ENCODE measurements at regions not wholly inside any gene's neighbourhood (a gene's known extent, or its start where the extent isn't known, plus 50 kb on each side); places are given as distances from the start of the nearest gene placed in this dataset.

DNA sequence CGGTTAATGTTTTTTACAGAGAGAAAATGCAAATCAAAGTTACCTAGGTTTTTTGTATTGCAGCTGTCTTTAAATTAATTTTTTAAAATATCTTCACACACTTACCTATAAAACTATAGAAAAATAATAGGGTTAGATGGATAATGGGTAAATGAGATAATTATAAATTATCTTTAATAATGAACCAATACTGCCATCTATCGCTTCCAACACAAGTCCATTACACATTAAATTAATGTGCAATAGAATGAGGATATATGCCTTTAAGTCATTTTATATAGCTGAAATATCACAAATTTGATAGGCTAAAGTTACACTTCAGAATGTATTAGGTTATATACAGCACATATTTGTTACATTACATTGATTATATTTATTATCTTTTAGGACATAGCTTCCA lies 2212.8 kb downstream of the MRPL39 start:
- DNase-seq (ENCODE audit: low read depth in 1 of 2, low spot score in 1 of 2) (no peak), FAIRE-seq (no peak), ATAC-seq (no peak)
- Histone ChIP-seq H3K4me1 (no peaks in the 10 kb centered on the region), H3K27ac (no peak overlapping the region), H3K4me3 (no peak overlapping the region), H3K9me3 (no peaks in the 10 kb centered on the region), H3K4me2 (no peak overlapping the region)
- CTCF ChIA-PET, result no interaction called here
- POLR2A ChIA-PET, result no interaction called here
- TF ChIP-seq HOXA7 (CRISPR knock-in tag; IDR thresholded peaks at IDR 0.05), result no peak
- no peak for TF ChIP-seq BHLHE40 (IDR thresholded peaks at IDR 0.05; ENCODE audit: low read depth, low read length)
- TF ChIP-seq RCOR1 (IDR thresholded peaks at IDR 0.05; ENCODE audit: low read depth, low read length), result no peak
- TF ChIP-seq ZSCAN20 (CRISPR knock-in tag; IDR thresholded peaks at IDR 0.05), result no peak
- TF ChIP-seq MAFK (IDR thresholded peaks at IDR 0.05; ENCODE audit: partially characterized antibody), result no peak
- TF ChIP-seq CEBPB (IDR thresholded peaks at IDR 0.05), result no peak
- TF ChIP-seq, protein P1, sequence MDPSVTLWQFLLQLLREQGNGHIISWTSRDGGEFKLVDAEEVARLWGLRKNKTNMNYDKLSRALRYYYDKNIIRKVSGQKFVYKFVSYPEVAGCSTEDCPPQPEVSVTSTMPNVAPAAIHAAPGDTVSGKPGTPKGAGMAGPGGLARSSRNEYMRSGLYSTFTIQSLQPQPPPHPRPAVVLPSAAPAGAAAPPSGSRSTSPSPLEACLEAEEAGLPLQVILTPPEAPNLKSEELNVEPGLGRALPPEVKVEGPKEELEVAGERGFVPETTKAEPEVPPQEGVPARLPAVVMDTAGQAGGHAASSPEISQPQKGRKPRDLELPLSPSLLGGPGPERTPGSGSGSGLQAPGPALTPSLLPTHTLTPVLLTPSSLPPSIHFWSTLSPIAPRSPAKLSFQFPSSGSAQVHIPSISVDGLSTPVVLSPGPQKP (IDR thresholded peaks at IDR 0.05; ENCODE audit: low read depth, low read length), result no peak
- TF ChIP-seq ZFP36 (IDR thresholded peaks at IDR 0.05; ENCODE audit: borderline replicate concordance, partially characterized antibody), result no peak
- no peak for TF ChIP-seq JUN (IDR thresholded peaks at IDR 0.05)
- TF ChIP-seq ESRRA (IDR thresholded peaks at IDR 0.05; ENCODE audit: borderline replicate concordance, low read length), result no peak
- no peak for TF ChIP-seq RAD21 (conservative IDR thresholded peaks at IDR 0.05 in 1 of 2, IDR thresholded peaks at IDR 0.05 in 1 of 2)
- no peak for TF ChIP-seq GATA3 (IDR thresholded peaks at IDR 0.05; ENCODE audit: borderline replicate concordance)
- TF ChIP-seq PHF8 (IDR thresholded peaks at IDR 0.05; ENCODE audit: borderline replicate concordance, low read depth), result no peak
- TF ChIP-seq CBX8 (IDR thresholded peaks at IDR 0.05), result no peak
- no peak for TF ChIP-seq RARB (CRISPR knock-in tag; IDR thresholded peaks at IDR 0.05)
- no peak for TF ChIP-seq TFCP2L1 (CRISPR knock-in tag; IDR thresholded peaks at IDR 0.05)
- TF ChIP-seq HEYL (CRISPR knock-in tag; IDR thresholded peaks at IDR 0.05), result no peak
- 0% methylated on average over 2 of the region's 2 CpGs for WGBS (ENCODE audit: missing lambda C conversion rate)

DNA sequence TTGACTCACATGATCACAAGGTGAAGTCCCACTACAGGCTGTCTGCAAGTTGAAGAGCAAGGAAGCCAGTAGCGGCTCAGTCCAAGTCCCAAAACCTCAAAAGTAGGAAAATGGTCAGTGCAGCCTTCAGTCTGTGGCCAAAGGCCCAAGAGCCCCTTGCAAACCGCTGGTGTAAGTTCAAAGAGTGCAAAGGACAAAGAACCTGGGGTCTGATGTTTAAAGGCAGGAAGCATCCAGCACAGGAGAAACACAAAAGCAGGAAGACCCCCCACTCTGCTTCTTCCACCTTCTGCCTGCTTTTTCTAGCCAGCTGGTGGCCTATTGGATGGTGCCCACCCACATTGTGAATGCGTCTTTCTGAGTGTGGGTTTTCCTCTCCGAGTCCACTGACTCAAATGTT lies 2222.6 kb downstream of the MRPL39 start:
- TF ChIP-seq, protein P2, sequence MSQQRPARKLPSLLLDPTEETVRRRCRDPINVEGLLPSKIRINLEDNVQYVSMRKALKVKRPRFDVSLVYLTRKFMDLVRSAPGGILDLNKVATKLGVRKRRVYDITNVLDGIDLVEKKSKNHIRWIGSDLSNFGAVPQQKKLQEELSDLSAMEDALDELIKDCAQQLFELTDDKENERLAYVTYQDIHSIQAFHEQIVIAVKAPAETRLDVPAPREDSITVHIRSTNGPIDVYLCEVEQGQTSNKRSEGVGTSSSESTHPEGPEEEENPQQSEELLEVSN (IDR thresholded peaks at IDR 0.05; ENCODE audit: borderline replicate concordance, low read depth), result no peak
- TF ChIP-seq, protein P3, sequence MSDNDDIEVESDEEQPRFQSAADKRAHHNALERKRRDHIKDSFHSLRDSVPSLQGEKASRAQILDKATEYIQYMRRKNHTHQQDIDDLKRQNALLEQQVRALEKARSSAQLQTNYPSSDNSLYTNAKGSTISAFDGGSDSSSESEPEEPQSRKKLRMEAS (IDR thresholded peaks at IDR 0.05), result no peak
- TF ChIP-seq, protein P4, sequence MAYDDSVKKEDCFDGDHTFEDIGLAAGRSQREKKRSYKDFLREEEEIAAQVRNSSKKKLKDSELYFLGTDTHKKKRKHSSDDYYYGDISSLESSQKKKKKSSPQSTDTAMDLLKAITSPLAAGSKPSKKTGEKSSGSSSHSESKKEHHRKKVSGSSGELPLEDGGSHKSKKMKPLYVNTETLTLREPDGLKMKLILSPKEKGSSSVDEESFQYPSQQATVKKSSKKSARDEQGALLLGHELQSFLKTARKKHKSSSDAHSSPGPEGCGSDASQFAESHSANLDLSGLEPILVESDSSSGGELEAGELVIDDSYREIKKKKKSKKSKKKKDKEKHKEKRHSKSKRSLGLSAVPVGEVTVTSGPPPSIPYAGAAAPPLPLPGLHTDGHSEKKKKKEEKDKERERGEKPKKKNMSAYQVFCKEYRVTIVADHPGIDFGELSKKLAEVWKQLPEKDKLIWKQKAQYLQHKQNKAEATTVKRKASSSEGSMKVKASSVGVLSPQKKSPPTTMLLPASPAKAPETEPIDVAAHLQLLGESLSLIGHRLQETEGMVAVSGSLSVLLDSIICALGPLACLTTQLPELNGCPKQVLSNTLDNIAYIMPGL (CRISPR knock-in tag; IDR thresholded peaks at IDR 0.05; ENCODE audit: borderline replicate concordance), result no peak
- TF ChIP-seq MYC (IDR thresholded peaks at IDR 0.05; ENCODE audit: borderline replicate concordance, low read length) (no peak), HEYL (CRISPR knock-in tag; IDR thresholded peaks at IDR 0.05) (no peak), ZC3H11A (IDR thresholded peaks at IDR 0.05) (no peak), POLR2AphosphoS2 (conservative IDR thresholded peaks at IDR 0.05; ENCODE audit: low read length) (no peak), MAFK (IDR thresholded peaks at IDR 0.05; ENCODE audit: partially characterized antibody) (no peak), KDM5A (IDR thresholded peaks at IDR 0.05) (no peak), HDAC2 (IDR thresholded peaks at IDR 0.05) (no peak)
- TF ChIP-seq, protein P5, sequence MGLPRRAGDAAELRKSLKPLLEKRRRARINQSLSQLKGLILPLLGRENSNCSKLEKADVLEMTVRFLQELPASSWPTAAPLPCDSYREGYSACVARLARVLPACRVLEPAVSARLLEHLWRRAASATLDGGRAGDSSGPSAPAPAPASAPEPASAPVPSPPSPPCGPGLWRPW (IDR thresholded peaks at IDR 0.05), result no peak
- TF ChIP-seq, protein P6, sequence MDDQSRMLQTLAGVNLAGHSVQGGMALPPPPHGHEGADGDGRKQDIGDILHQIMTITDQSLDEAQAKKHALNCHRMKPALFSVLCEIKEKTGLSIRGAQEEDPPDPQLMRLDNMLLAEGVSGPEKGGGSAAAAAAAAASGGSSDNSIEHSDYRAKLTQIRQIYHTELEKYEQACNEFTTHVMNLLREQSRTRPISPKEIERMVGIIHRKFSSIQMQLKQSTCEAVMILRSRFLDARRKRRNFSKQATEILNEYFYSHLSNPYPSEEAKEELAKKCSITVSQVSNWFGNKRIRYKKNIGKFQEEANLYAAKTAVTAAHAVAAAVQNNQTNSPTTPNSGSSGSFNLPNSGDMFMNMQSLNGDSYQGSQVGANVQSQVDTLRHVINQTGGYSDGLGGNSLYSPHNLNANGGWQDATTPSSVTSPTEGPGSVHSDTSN (IDR thresholded peaks at IDR 0.05), result no peak
- ATAC-seq (no peak), FAIRE-seq (no peak), DNase-seq (ENCODE audit: low read depth in 1 of 2, low spot score in 1 of 2) (no peak)
- Histone ChIP-seq H3K4me1 (no peaks in the 10 kb centered on the region), H3K4me2 (no peak overlapping the region), H3K27ac (no peak overlapping the region), H3K4me3 (no peak overlapping the region), H3K9me3 (no peaks in the 10 kb centered on the region)
- CTCF ChIA-PET, result no interaction called here
- WGBS (ENCODE audit: missing lambda C conversion rate), result 6% methylated on average over 4 of the region's 4 CpGs
- POLR2A ChIA-PET, result no interaction called here

All from A549 (cell line).